GM23248 (cell line): ENCODE measurements at regions not wholly inside any gene's neighbourhood (a gene's known extent, or its start where the extent isn't known, plus 50 kb on each side); places are given as distances from the start of the nearest gene placed in this dataset.

Experiments used
- DNase-seq: peaks from one replicate; pipeline ENCODE4 v3.0.0-alpha.2; 2015
- H2AFZ ChIP-seq: fragments of 200-600 bp; sonication (generic); 2 replicates; pipeline ENCODE4 v1.6.1; 2016; ENCODE audit warnings: antibody characterized with exemption
- H3F3A ChIP-seq: fragments of 200-600 bp; sonication (generic); 2 replicates; pipeline ENCODE4 v1.6.1; 2016; ENCODE audit warnings: mild to moderate bottlenecking, antibody characterized with exemption, mixed run types; ENCODE audit not compliant: insufficient read depth
- H3K27ac ChIP-seq: fragments of 200-600 bp; sonication (generic); 2 replicates; pipeline ENCODE4 v1.5.1; 2016; ENCODE audit warnings: mild to moderate bottlenecking
- H3K27me3 ChIP-seq: fragments of 200-600 bp; sonication (generic); replicated peaks from 2 replicates; pipeline ENCODE4 v1.6.1; 2016; ENCODE audit warnings: mild to moderate bottlenecking; ENCODE audit not compliant: insufficient read depth
- H3K36me3 ChIP-seq: fragments of 200-600 bp; sonication (generic); 2 replicates; pipeline ENCODE4 v1.6.1; 2016; ENCODE audit warnings: low read depth, mild to moderate bottlenecking
- H3K4me1 ChIP-seq: fragments of 200-600 bp; sonication (generic); 2 replicates; pipeline ENCODE4 v1.6.1; 2016; ENCODE audit warnings: mild to moderate bottlenecking; ENCODE audit not compliant: insufficient read depth
- H3K4me2 ChIP-seq: fragments of 200-600 bp; sonication (generic); one replicate; pipeline ENCODE4 v1.6.1; 2016; ENCODE audit warnings: mild to moderate bottlenecking; ENCODE audit not compliant: unreplicated experiment
- H3K4me3 ChIP-seq: fragments of 200-600 bp; sonication (generic); 2 replicates; pipeline ENCODE4 v1.5.1; 2016; ENCODE audit warnings: mild to moderate bottlenecking
- H3K79me2 ChIP-seq: fragments of 200-600 bp; sonication (generic); 2 replicates; pipeline ENCODE4 v1.6.1; 2016; ENCODE audit warnings: mild to moderate bottlenecking; ENCODE audit not compliant: insufficient read depth
- H3K9ac ChIP-seq: fragments of 200-600 bp; sonication (generic); 2 replicates; pipeline ENCODE4 v1.6.1; 2016; ENCODE audit warnings: mild to moderate bottlenecking
- H3K9me2 ChIP-seq: fragments of 200-600 bp; sonication (generic); 2 replicates; pipeline ENCODE4 v1.6.1; 2016; ENCODE audit warnings: mixed run types, mild to moderate bottlenecking, moderate library complexity; ENCODE audit not compliant: insufficient read depth
- H3K9me3 ChIP-seq: fragments of 200-600 bp; sonication (generic); one replicate; pipeline ENCODE4 v1.6.1; 2017; ENCODE audit warnings: low read depth
- H4K20me1 ChIP-seq: fragments of 200-600 bp; sonication (generic); 2 replicates; pipeline ENCODE4 v1.6.0; 2016; ENCODE audit not compliant: insufficient read depth
- EZH2 ChIP-seq: fragments of 200-600 bp; sonication (generic); IDR thresholded peaks from 2 replicates; pipeline ENCODE4 v1.6.1; 2018; ENCODE audit warnings: antibody characterized with exemption, mild to moderate bottlenecking; ENCODE audit not compliant: insufficient read depth, poor library complexity, severe bottlenecking
- EZH2phosphoT487 ChIP-seq: fragments of 200-600 bp; sonication (generic); IDR thresholded peaks from 2 replicates; pipeline ENCODE4 v1.6.1; 2018; ENCODE audit warnings: antibody characterized with exemption, moderate library complexity, mild to moderate bottlenecking, low read depth; ENCODE audit not compliant: insufficient read depth
- WGBS, 2 experiments: methylation state at CpG; one replicate each; pipeline ENCODE4 v1.1.6; 2015 to 2017; ENCODE audit warnings: low lambda C conversion rate in 2 of 2, low coverage in 1 of 2; ENCODE audit errors: missing lambda C conversion rate in 2 of 2; 5-methylcytosine and 5-hydroxymethylcytosine counted together
- in situ Hi-C: fragments of 300-500 bp; cut with MboI; formaldehyde crosslinking; loops from 2 replicates; pipeline ENCODE4 v1.15.0; 2020

DNA sequence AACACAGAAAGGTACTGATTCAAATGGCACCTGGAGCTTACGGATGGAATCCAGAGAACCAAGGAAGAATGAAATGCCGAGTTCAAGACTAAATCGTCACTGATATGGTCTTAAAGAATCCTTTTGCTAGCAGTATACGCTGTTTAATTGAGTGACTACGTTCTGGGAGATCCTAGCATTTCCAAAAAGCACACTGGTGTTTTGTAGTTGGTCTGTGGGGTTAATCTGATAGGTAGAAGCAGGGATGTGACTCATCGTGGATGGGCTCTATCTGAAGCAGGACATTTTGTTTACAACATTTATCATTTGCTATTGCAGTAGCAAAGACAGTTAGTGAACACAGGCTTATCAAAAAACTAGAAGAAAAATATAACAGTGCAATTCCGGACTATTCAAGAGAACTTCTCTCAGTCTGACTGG, 169.2 kb upstream of the HMGA2 start:
- Histone ChIP-seq H3K4me2 (no peak overlapping the region), H3K9me2 (no peaks in the 10 kb centered on the region), H3K4me1 (peaks cover 37% of the 10 kb centered on the region), H3K79me2 (no peaks in the 10 kb centered on the region), H3K27me3 (no peaks in the 10 kb centered on the region), H2AFZ (no peak overlapping the region), H3K36me3 (no peaks in the 10 kb centered on the region), H3K9ac (no peak overlapping the region), H3K4me3 (no peak overlapping the region), H3K27ac (peak overlapping the region; percentile 82; the same call in 1 of the 2 replicates), H4K20me1 (no peaks in the 10 kb centered on the region), H3K9me3 (no peaks in the 10 kb centered on the region), H3F3A (peaks cover 46% of the 10 kb centered on the region)
- in situ Hi-C loops, result no loop called here
- TF ChIP-seq EZH2, result no peak
- no peak for TF ChIP-seq EZH2phosphoT487
- 85 to 88% methylated on average over 7 of the region's 7 CpGs for WGBS, 2 experiments
- no peak for DNase-seq

DNA sequence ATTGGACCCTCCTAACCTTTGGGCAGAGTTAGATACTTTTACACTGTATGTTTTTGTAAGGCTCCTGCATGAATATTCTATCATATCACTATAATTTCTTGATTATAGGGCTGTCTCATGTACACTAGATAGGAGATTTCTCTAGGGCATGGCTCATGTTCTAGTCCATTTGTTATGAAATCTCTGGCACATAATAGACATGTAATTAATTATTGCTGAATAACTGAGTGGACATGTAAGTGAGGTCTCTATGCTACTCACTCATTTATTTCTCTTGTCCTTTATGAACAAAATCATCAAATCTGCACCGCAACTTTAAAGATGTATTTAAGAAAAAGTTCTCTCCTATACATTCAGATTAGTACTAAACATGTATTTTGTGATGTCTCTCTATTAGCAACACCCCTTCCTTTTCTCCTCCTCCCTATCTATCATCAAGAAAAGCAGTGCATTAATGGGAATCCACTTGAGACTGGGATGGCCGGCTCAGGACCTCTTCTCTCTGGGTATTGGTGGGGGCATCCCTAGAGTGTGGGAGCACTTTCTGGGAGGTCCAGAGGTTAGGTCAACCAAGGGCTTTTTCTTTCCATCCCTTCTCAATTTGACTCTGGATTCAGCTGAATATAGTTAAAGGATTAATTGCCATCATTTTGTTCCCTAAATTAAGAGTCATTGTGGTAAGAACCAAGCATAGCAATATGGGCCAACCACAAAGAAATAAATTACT, 168.0 kb upstream of the HMGA2 start:
- Histone ChIP-seq H3K9ac (peak overlapping the region; percentile 39; the same call in 1 of the 2 replicates), H3K9me3 (no peaks in the 10 kb centered on the region), H3F3A (peaks cover 41% of the 10 kb centered on the region), H3K9me2 (no peaks in the 10 kb centered on the region), H4K20me1 (no peaks in the 10 kb centered on the region), H3K4me1 (peaks cover 37% of the 10 kb centered on the region), H3K27ac (peak overlapping the region; percentile 82), H3K36me3 (no peaks in the 10 kb centered on the region), H3K4me3 (no peak overlapping the region), H2AFZ (no peak overlapping the region), H3K79me2 (no peaks in the 10 kb centered on the region), H3K4me2 (peak overlapping the region; percentile 48), H3K27me3 (no peaks in the 10 kb centered on the region)
- TF ChIP-seq EZH2 (no peak), EZH2phosphoT487 (no peak)
- DNase-seq, result peak; percentile 37
- in situ Hi-C loops, result no loop called here
- WGBS, 2 experiments, result 25 to 32% methylated on average over 2 of the region's 2 CpGs

DNA sequence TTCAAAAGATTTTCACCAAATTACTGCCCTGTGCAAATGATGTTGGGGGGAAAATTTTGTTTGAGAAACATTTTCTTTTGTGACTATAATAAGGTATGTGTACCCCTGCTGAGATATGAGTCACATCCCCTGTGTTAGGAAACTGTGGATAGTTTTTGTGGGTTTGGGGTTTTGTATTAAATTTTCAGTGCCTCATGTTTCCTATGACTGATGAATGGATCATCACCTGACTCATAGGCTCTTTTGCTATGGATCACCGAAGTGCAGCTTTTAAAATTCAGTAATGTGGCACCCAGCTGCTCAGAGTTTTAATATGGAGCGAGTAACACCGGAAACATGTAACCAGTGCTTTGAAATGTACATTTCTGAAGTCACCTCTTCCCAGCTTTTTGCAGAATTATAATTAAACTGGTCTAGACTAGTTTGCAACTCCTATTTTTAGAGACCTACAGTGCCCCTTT, 167.4 kb upstream of the HMGA2 start:
- H3K4me2 ChIP-seq, result peak overlapping the region; percentile 48
- peaks cover 37% of the 10 kb centered on the region for H3K4me1 ChIP-seq
- no peaks in the 10 kb centered on the region for H3K79me2 ChIP-seq
- peak overlapping the region; percentile 82 for H3K27ac ChIP-seq
- in situ Hi-C loops, result no loop called here
- no peaks in the 10 kb centered on the region for H3K27me3 ChIP-seq
- no peak overlapping the region for H3K4me3 ChIP-seq
- DNase-seq, result peak; percentile 96
- TF ChIP-seq EZH2, result no peak
- peak; percentile 94 for TF ChIP-seq EZH2phosphoT487
- no peaks in the 10 kb centered on the region for H3K36me3 ChIP-seq
- no peaks in the 10 kb centered on the region for H3K9me2 ChIP-seq
- no peaks in the 10 kb centered on the region for H4K20me1 ChIP-seq
- H3F3A ChIP-seq, result peaks cover 41% of the 10 kb centered on the region
- 0 to 4% methylated on average over 3 of the region's 3 CpGs for WGBS, 2 experiments
- no peaks in the 10 kb centered on the region for H3K9me3 ChIP-seq
- peak overlapping the region; percentile 9 for H3K9ac ChIP-seq
- H2AFZ ChIP-seq, result no peak overlapping the region

DNA sequence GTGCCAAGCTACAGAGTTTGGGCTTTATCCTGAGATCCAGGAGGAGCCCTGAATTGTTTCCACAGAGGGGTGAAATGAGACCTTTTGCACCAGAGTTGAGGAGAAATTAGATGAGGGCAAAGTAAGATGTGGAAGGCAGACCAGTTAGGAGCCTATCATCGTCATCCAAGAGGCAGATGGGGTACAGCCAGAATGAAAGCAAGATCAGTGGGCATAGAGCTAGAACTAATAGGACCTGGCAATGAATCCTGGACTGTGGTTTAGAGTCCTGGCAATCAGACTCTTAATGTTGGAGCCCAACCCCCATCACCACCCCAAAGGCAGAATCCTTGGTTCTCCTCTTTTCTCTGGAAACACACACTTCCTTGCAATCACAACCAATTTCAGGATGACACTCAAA, 166.6 kb upstream of the HMGA2 start:
- Histone ChIP-seq H2AFZ (no peak overlapping the region), H4K20me1 (no peaks in the 10 kb centered on the region), H3K4me3 (no peak overlapping the region), H3K9me3 (no peaks in the 10 kb centered on the region), H3K4me2 (peak overlapping the region; percentile 13), H3F3A (peaks cover 41% of the 10 kb centered on the region), H3K9ac (peak overlapping the region; percentile 9), H3K27ac (peak overlapping the region; percentile 74), H3K27me3 (no peaks in the 10 kb centered on the region), H3K79me2 (no peaks in the 10 kb centered on the region), H3K36me3 (no peaks in the 10 kb centered on the region), H3K4me1 (peaks cover 37% of the 10 kb centered on the region), H3K9me2 (no peaks in the 10 kb centered on the region)
- WGBS, 2 experiments, result 89 to 100% methylated on average over 1 of the region's 1 CpG
- TF ChIP-seq EZH2phosphoT487 (no peak), EZH2 (no peak)
- in situ Hi-C loops, result no loop called here
- peak; percentile 16 for DNase-seq
